Esophagus (tissue), 2 donors: ENCODE measurements at regions not wholly inside any gene's neighbourhood (a gene's known extent, or its start where the extent isn't known, plus 50 kb on each side); places are given as distances from the start of the nearest gene placed in this dataset.

Source experiments
- H3K27ac ChIP-seq, 2 donors: one replicate each; pipeline ENCODE4 v1.5.1; 2013; ENCODE audit warnings: low read depth in 2 of 2, mild to moderate bottlenecking in 2 of 2, inconsistent platforms in 1 of 2, low read length in 1 of 2, moderate library complexity in 1 of 2
- H3K27me3 ChIP-seq, 2 donors: one replicate each; pipeline ENCODE4 v1.6.1; 2013; ENCODE audit warnings: low read length in 2 of 2, control low read depth in 1 of 2, mild to moderate bottlenecking in 1 of 2; ENCODE audit not compliant: insufficient read depth in 2 of 2, control insufficient read depth in 1 of 2
- H3K36me3 ChIP-seq, 2 donors: one replicate each; pipeline ENCODE4 v1.6.1; 2013; ENCODE audit warnings: low read length in 1 of 2; ENCODE audit not compliant: control insufficient read depth in 2 of 2, insufficient read depth in 2 of 2
- H3K4me1 ChIP-seq, 2 donors: one replicate each; pipeline ENCODE4 v1.6.1; 2013; ENCODE audit warnings: low read length in 1 of 2; ENCODE audit not compliant: control insufficient read depth in 2 of 2, insufficient read depth in 2 of 2
- H3K4me3 ChIP-seq, 2 donors: one replicate each; pipeline ENCODE4 v1.5.1; 2013; ENCODE audit warnings: low read length in 2 of 2, mild to moderate bottlenecking in 2 of 2, low read depth in 1 of 2, moderate library complexity in 1 of 2
- H3K9me3 ChIP-seq, 2 donors: one replicate each; pipeline ENCODE4 v1.6.1; 2013; ENCODE audit warnings: mild to moderate bottlenecking in 2 of 2, low read depth in 1 of 2, low read length in 1 of 2, moderate library complexity in 1 of 2; ENCODE audit not compliant: control insufficient read depth in 2 of 2, insufficient read depth in 1 of 2
- WGBS, 2 donors: extraction: QIAGEN DNeasy Blood & Tissue Kit; methylation state at CpG; one replicate each; pipeline ENCODE4 v1.1.7; 2013; 5-methylcytosine and 5-hydroxymethylcytosine counted together
- donor health status: healthy with polysubstance abuse.
- donor health status: Bipolar disorder and iron deficiency.

- no peaks in the 10 kb centered on the region for H3K4me1 ChIP-seq
- H3K27me3 ChIP-seq: no peaks in the 10 kb centered on the region
- no peaks in the 10 kb centered on the region for H3K9me3 ChIP-seq
- no peak overlapping the region for H3K4me3 ChIP-seq
- no peaks in the 10 kb centered on the region for H3K36me3 ChIP-seq
- H3K27ac ChIP-seq: no peak overlapping the region
Observed at GRCh38 chr9:81741103-81741502, 51.8 kb upstream of the TLE1 start.

- Histone ChIP-seq H3K27ac (no peak overlapping the region), H3K36me3 (no peaks in the 10 kb centered on the region), H3K4me3 (no peak overlapping the region), H3K9me3 (no peaks in the 10 kb centered on the region), H3K4me1 (no peaks in the 10 kb centered on the region), H3K27me3 (no peaks in the 10 kb centered on the region)
- 63 to 69% methylated on average over 1 of the region's 1 CpG for WGBS, 2 donors
Observed at GRCh38 chr9:81748091-81748490, 58.7 kb upstream of the TLE1 start.

- Histone ChIP-seq H3K4me1 (no peaks in the 10 kb centered on the region), H3K27me3 (no peaks in the 10 kb centered on the region), H3K9me3 (no peaks in the 10 kb centered on the region), H3K27ac (no peak overlapping the region), H3K4me3 (no peak overlapping the region), H3K36me3 (no peaks in the 10 kb centered on the region)
- WGBS, 2 donors: 91 to 97% methylated on average over 4 of the region's 4 CpGs
Observed at GRCh38 chr9:81753436-81753835, 64.1 kb upstream of the TLE1 start.

GRCh38 chr9:81754245-81754644 lies 64.9 kb upstream of the TLE1 start:
- Histone ChIP-seq H3K9me3 (no peaks in the 10 kb centered on the region), H3K4me1 (no peaks in the 10 kb centered on the region), H3K27ac (no peak overlapping the region), H3K27me3 (no peaks in the 10 kb centered on the region), H3K36me3 (no peaks in the 10 kb centered on the region), H3K4me3 (no peak overlapping the region)

- WGBS, 2 donors: 90 to 93% methylated on average over 6 of the region's 6 CpGs
- Histone ChIP-seq H3K9me3 (no peaks in the 10 kb centered on the region), H3K27ac (no peak overlapping the region), H3K27me3 (no peaks in the 10 kb centered on the region), H3K36me3 (no peaks in the 10 kb centered on the region), H3K4me1 (no peaks in the 10 kb centered on the region), H3K4me3 (no peak overlapping the region)
Observed at GRCh38 chr9:81755721-81756120, 66.4 kb upstream of the TLE1 start.

GRCh38 chr9:81756561-81756960 lies 67.2 kb upstream of the TLE1 start:
- Histone ChIP-seq H3K36me3 (no peaks in the 10 kb centered on the region), H3K27ac (no peak overlapping the region), H3K4me3 (no peak overlapping the region), H3K9me3 (no peaks in the 10 kb centered on the region), H3K27me3 (no peaks in the 10 kb centered on the region), H3K4me1 (no peaks in the 10 kb centered on the region)
- 93 to 99% methylated on average over 5 of the region's 5 CpGs for WGBS, 2 donors

GRCh38 chr9:81758123-81758797 lies 68.9 kb upstream of the TLE1 start:
- H3K27ac ChIP-seq: no peak overlapping the region
- WGBS, 2 donors: 74 to 82% methylated on average over 3 of the region's 3 CpGs
- H3K9me3 ChIP-seq: no peaks in the 10 kb centered on the region
- H3K27me3 ChIP-seq: no peaks in the 10 kb centered on the region
- no peak overlapping the region for H3K4me3 ChIP-seq
- no peaks in the 10 kb centered on the region for H3K36me3 ChIP-seq
- H3K4me1 ChIP-seq: no peaks in the 10 kb centered on the region

GRCh38 chr9:81759680-81760215 lies 70.4 kb upstream of the TLE1 start:
- 64 to 71% methylated on average over 5 of the region's 5 CpGs for WGBS, 2 donors
- no peak overlapping the region for H3K4me3 ChIP-seq

GRCh38 chr9:81767921-81768320 lies 78.6 kb upstream of the TLE1 start:
- H3K27ac ChIP-seq: no peak overlapping the region
- no peaks in the 10 kb centered on the region for H3K27me3 ChIP-seq
- H3K9me3 ChIP-seq: no peaks in the 10 kb centered on the region
- no peaks in the 10 kb centered on the region for H3K4me1 ChIP-seq
- no peaks in the 10 kb centered on the region for H3K36me3 ChIP-seq
- no peak overlapping the region for H3K4me3 ChIP-seq

More at GRCh38 chr9:81759680-81760215, 70.4 kb upstream of the TLE1 start:
- no peaks in the 10 kb centered on the region for H3K4me1 ChIP-seq
- no peaks in the 10 kb centered on the region for H3K36me3 ChIP-seq
- no peak overlapping the region for H3K27ac ChIP-seq
- no peaks in the 10 kb centered on the region for H3K27me3 ChIP-seq
- H3K9me3 ChIP-seq: no peaks in the 10 kb centered on the region

GRCh38 chr9:81771571-81771970 lies 82.2 kb upstream of the TLE1 start:
- Histone ChIP-seq H3K4me3 (no peak overlapping the region), H3K27me3 (no peaks in the 10 kb centered on the region), H3K4me1 (no peaks in the 10 kb centered on the region), H3K27ac (no peak overlapping the region), H3K9me3 (no peaks in the 10 kb centered on the region), H3K36me3 (no peaks in the 10 kb centered on the region)
- 70 to 79% methylated on average over 4 of the region's 4 CpGs for WGBS, 2 donors
